Neural progenitor cell (in vitro differentiated cells): ENCODE measurements at regions not wholly inside any gene's neighbourhood (a gene's known extent, or its start where the extent isn't known, plus 50 kb on each side); places are given as distances from the start of the nearest gene placed in this dataset.

ENCODE experiments used
- EZH2 ChIP-seq: fragments of 200-600 bp; sonication (generic); IDR thresholded peaks from 2 replicates; pipeline ENCODE4 v1.6.1; 2017; ENCODE audit warnings: antibody characterized with exemption, mild to moderate bottlenecking, moderate library complexity
- EZH2phosphoT487 ChIP-seq: fragments of 200-600 bp; sonication (generic); IDR thresholded peaks from 2 replicates; pipeline ENCODE4 v1.6.1; 2017; ENCODE audit warnings: antibody characterized with exemption
- TF ChIP-seq, protein P1 (sequence below): fragments of 200-600 bp; sonication (generic); IDR thresholded peaks from 2 replicates; pipeline ENCODE4 v1.5.1; 2017; ENCODE audit warnings: antibody characterized with exemption, mild to moderate bottlenecking

DNA sequence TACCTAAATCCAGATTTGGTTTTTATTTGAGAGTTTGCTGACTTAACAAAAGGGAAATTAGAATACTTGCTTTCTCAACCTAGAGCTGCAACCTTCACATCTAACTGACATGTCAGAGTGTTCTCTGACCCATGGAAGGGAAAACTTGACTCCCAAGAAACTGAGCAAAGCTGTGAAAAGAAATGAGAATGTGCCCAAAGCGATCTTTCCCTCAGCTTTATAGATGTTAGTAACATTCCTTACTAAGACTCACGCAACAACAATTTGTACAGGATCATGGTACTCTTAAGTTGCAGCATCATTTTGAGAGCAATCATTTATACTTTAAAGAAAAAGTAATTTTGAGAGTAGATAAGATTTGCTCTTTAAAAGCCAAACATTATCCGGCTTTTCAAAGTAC, 117.0 kb upstream of the FBXL7 start:
- TF ChIP-seq, protein P1, sequence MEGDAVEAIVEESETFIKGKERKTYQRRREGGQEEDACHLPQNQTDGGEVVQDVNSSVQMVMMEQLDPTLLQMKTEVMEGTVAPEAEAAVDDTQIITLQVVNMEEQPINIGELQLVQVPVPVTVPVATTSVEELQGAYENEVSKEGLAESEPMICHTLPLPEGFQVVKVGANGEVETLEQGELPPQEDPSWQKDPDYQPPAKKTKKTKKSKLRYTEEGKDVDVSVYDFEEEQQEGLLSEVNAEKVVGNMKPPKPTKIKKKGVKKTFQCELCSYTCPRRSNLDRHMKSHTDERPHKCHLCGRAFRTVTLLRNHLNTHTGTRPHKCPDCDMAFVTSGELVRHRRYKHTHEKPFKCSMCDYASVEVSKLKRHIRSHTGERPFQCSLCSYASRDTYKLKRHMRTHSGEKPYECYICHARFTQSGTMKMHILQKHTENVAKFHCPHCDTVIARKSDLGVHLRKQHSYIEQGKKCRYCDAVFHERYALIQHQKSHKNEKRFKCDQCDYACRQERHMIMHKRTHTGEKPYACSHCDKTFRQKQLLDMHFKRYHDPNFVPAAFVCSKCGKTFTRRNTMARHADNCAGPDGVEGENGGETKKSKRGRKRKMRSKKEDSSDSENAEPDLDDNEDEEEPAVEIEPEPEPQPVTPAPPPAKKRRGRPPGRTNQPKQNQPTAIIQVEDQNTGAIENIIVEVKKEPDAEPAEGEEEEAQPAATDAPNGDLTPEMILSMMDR: no peak
- TF ChIP-seq EZH2 (no peak), EZH2phosphoT487 (no peak)
